ENCODE measurements at regions not wholly inside any gene's neighbourhood (a gene's known extent, or its start where the extent isn't known, plus 50 kb on each side); places are given as distances from the start of the nearest gene placed in this dataset.
A peak's percentile ranks its signal among the peaks of the same experiment; 100 is the strongest.
"Not testable (repeated sequence)": the region's sequence is repeated elsewhere in the genome, so short reads cannot be mapped to it uniquely, and the experiment has no call there.

- DNase-seq (ENCODE audit: low spot score): no peak
Observed at GRCh38 chr11:116698080-116698479, 74.7 kb downstream of the BUD13 start.

DNA sequence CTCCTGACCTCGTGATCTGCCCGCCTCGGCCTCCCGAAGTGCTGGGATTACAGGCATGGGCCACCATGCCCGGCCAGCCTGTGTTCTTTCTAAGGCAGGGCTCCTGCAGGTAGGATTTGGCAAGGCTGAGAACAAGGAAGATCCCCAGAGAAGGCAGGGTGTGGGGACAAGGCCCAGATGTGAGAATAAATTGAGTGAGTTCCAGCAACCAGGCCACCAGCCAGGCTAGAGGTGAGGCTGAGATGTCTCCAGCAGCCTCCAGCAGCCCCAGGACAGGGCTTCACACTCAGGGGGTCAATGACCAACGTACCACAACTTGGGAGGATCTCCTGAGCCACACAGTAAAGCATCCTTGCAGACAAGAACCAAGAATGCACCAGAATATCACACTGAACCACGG, 75.1 kb downstream of the BUD13 start:
- DNase-seq (ENCODE audit: low spot score): no peak

DNA sequence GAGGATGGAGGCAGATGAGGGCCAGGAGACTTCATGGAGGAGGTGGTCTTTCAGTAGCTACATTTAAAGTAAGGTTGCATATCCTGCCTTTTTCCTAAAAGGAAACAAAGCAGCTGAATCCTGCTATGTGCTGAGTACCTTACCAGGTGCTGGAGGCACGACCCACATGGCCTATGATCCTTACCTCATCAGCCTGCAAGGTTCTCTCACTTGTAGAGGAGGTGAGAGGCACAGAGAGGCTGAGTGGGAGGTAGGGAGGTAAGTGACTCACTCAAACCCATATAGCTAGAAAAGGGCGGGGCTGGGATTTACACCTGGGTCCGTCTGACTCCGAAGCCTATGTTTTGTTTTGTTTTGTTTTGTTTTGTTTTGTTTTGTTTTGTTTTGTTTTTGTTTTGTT, 75.8 kb downstream of the BUD13 start:
- no peak for DNase-seq (ENCODE audit: low spot score)

- DNase-seq (ENCODE audit: low spot score): no peak
Observed at GRCh38 chr11:116696381-116696941, 76.3 kb downstream of the BUD13 start.

DNA sequence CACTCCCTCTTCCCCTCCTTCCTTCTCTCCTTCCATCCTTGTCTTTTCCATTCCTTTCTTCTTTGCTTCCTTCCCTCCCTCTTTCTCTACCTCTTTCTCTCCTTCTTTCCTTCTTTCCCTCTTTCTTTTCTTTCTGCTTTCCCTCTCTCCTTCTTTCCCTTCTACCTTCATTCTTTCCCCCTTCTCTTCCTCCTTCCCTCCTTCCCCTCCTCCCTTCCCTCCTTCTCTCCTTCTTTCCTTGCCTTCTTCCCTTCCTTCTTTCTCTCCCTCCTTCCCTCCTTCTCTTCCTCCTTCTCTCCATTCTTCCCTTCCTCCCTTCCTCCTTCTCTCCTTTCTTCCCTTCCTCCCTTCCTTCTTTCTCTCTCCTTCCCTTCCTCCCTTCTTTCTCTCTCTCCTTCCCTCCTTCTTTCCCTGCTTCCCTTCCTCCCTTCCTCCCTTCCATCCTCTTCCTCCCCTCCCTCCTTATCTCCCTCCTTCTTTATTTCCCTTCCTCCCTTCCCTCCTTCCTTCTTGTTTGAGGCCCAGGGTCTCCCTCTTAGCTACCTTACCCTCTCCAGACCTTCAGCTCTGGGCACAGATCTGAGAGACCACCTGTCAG, 77.0 kb downstream of the BUD13 start:
- no peak for DNase-seq (ENCODE audit: low spot score)

DNA sequence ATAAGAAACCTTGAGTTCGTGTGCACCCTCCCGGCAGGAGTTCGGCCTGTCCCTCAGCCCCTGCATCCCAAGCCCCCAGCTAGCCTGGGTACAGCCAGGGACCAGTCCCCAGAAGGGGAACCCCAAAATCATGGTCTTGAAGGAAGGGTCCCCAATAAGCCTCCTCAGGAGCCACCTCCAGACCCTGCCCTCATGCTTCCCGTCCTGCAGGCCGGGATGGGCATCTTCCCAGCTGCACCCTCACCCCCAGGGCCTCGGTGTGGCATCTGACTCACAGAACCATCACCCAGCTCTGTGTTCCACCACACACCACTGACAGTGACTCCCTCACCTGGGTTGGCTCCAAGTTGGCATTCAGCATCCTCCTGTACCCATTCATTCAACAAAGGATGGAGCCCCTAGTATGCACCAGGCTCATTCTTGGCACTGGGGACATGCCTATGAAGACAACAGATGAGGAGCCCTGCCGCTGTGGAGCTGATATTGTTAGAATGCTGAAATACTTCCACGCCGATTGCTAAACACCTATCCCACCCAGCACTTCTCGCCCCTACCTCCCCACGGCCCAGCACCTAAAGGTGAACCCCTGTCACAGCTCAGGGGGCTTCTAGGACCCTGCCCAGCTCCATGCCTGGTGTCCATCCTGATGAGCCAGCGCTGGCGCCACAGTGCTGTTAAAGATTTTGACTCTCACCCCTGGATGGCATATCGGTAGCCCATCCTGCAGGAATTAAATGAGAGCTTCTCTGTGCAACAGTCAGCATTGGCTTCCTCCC, 77.8 kb downstream of the BUD13 start:
- DNase-seq (ENCODE audit: low spot score): no peak

DNA sequence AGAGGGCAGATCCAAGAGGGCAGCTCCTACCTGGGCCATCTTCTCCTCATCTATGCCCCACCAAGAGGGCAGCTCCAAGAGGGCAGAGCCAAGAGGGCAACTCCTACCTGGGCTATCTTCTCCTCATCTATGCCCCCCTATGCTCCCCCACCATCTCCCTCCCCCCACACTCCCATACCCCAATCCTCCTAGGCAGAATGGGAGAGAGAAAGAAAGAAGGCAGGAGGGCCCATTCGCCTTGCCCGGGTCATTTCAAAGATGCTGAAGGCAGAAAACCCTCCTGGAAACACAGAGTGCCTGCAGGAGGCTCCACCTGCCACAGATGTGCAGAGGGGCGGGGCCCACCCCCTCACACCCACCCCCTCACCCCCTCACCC, 78.5 kb downstream of the BUD13 start:
- no peak for DNase-seq (ENCODE audit: low spot score)

DNA sequence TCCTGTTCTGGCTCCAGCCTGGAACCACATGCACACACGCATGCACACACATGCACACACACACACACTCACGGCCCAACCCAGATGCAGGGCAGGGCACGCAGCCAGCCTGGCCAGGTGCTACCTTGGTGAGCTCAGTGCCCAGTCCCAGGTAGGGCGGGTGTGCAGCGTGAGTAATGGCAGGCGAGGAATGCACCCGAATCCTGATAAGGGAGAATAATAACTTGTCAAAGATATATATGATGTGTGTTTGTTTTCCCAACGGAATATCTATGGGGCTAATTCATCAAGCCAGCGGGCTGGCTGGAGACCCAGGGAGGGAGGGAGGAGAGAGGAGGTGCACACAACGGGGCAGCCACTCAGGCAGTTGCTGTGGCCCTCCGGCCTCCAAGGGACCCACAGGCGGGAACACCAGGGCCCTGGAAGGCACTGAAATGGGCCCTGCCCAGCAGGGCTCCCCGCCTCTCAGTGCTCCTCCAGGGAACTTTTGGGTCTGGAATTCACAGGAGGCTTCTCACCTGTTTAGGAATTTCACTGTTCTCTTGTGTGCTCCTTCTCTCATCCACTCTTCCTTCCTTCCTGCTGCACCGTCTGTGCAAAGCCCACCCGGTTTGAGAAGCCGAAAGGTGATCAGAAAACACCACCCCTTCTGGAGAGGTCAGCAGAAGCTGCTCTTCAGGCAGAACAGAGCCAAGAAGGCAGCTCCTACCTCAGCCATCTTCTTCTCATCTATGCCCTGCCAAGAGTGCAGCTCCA, 79.0 kb downstream of the BUD13 start:
- no peak for DNase-seq (ENCODE audit: low spot score)

- DNase-seq (ENCODE audit: low spot score): no peak
Observed at GRCh38 chr11:116693102-116693570, 79.7 kb downstream of the BUD13 start.

DNA sequence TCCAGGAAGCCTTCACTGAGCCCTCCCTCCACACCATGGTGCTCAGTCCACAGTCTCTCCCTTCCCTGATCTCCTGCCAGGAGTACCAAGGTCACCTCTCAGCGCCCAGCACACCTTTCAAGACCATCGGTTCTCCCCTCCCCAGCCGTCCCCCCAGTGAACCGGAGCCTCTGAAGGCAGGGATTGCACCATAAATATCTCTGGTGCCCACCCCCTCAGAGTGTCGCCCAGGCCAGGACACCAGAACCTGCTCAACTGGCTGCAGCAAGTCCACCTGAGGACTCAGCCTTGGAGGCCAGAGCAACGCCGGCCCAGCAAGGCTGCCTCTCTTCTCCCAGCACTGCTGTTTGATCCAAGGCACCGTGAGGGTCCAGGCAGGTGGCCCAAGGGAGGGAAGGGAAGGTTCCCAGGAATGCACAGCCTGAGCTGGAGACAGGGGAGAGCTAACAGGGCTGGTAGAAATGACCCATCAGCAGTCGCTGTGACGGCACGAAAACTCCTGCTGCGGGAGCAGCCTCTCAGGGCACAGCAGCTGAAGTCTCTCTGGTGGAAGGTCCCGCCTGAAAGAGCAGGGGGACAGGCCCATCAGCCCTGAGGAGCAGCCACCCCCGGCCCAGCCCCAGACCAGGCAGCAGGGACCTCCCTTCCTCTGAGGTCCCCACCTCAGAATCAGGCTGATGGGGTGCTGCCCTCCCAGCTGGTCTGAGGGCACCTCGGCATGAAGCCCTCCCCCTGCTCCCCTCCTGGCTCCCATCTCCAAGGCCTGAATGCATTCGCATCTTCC, 80.3 kb downstream of the BUD13 start:
- no peak for DNase-seq (ENCODE audit: low spot score)

DNA sequence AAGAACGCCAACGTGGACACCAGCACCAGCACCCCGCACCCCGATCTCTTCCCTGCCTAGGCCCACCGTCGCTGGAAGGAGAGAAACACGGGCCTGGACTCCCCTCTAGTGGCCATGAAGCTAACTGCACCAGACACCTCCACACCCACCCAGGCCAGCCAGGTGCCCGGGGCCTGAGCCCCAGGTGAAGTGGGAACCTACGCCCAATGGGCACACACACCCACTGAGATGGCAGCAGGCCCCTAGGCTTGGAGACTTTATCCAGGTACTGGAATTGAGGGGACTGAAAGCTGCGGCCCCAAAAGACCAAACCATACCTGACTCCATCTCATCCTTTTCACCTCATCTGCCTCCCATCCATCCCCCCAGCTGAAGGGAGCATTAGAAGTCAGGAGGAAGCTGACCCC, 81.0 kb downstream of the BUD13 start:
- DNase-seq (ENCODE audit: low spot score): peak; percentile 47

DNA sequence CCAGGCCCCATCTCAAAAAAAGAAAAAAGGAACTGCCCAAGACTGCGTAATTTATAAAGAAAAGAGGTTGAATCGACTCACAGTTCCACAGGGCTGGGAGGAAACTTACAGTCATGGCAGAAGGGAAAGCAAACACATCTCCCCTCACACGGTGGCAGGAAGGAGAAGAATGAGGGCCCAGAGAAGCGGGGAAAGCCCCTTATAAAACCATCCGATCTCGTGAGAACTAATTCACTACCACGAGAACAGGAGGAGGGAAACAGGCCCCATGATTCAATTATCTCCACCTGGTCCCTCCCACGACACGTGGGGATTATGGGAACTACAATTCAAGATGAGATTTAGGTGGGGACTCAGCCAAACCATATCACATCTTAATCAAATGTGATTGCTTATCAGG, 82.2 kb downstream of the BUD13 start:
- DNase-seq (ENCODE audit: low spot score): no peak

GRCh38 chr11:116689413-116690127, 83.2 kb downstream of the BUD13 start:
- no peak for DNase-seq (ENCODE audit: low spot score)

DNA sequence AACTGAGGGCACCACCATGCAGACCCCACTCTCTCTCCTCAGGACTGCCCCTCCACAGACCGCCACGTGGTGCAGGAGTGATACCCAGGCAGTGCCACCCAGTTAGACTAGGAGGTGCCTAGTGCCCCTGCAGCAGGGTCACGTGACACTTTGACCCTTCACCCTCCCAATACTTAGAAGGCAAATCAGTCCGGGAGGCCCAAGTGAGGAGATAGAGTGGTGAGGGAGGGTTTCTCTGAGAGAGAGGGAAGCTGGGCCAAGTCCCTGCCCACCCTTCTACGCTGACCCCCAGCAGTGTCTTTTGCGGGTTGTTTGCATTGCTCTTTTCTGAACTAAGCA, 84.6 kb downstream of the BUD13 start:
- DNase-seq (ENCODE audit: low spot score): no peak

GRCh38 chr11:116687458-116688201, 85.2 kb downstream of the BUD13 start:
- no peak for DNase-seq (ENCODE audit: low spot score)

DNA sequence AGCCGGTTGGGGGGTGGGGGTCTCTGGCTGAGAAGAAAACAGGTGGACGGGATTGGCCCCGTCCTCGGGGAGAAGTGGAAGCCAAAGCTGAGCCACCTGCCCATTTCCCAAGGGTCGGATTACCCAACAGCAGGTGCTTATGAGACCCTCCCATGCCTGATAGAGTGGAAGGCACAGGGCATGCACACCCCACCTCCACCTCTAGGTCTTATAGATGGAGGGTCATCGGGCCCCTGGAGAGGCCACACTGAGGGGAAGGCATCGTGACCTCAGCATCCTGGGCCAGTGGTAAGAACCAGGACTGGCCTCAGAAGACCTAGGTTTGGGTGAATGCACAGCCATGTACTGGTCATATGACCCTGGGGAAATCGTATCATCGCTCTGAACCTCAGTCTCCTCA, 85.9 kb downstream of the BUD13 start:
- no peak for DNase-seq (ENCODE audit: low spot score)

DNA sequence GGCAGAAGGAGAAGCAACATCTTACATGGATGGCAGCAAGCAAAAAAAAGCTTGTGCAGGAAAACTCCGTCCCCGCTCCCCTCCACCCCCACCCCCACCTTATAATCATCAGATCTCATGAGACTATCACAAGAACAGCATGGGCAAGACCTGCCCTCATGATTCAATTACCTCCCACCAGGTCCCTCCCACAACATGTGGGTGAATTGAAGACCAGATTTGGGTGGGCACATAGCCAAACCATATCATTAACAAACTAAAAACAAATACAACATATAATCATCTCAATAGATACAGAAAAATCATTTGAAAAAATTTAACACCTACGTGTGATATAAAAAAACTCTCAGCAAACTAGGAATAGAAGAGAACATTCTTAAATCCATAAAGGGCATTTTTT, 88.8 kb downstream of the BUD13 start:
- no peak for DNase-seq (ENCODE audit: low spot score)

GRCh38 chr11:116680349-116681125, 92.2 kb downstream of the BUD13 start:
- no peak for DNase-seq (ENCODE audit: low spot score)

- DNase-seq (ENCODE audit: low spot score): no peak
Observed at GRCh38 chr11:116678887-116679286, 93.9 kb downstream of the BUD13 start.

DNA sequence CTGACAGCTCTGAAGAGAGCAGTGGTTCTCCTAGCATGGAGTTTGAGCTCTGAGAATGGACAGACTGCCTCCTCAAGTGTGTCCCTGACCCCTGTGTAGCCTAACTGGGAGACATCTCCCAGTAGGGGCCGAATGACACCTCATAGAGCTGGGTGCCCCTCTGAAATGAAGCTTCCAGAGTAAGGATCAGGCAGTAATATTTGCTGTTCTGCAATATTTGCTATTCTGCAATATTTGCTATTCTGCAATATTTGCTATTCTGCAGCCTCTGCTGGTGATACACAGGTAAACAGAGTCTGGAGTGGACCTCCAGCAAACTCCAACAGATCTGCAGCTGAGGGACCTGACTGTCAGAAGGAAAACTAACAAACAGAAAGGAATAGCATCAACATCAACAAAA, 105.5 kb downstream of the BUD13 start:
- not testable (repeated sequence) for DNase-seq (ENCODE audit: low spot score)

Measured in LoVo (cell line).